Dedifferentiated amniotic fluid mesenchymal stem cell (primary cell): ENCODE measurements at regions not wholly inside any gene's neighbourhood (a gene's known extent, or its start where the extent isn't known, plus 50 kb on each side); places are given as distances from the start of the nearest gene placed in this dataset.

Source experiments
- DNase-seq: peaks from one replicate; pipeline ENCODE4 v3.0.0-alpha.2; 2016; ENCODE audit errors: extremely low spot score

GRCh38 chr5:96245140-96246091 lies 187.6 kb downstream of the PCSK1 start:
- no peak for DNase-seq

DNA sequence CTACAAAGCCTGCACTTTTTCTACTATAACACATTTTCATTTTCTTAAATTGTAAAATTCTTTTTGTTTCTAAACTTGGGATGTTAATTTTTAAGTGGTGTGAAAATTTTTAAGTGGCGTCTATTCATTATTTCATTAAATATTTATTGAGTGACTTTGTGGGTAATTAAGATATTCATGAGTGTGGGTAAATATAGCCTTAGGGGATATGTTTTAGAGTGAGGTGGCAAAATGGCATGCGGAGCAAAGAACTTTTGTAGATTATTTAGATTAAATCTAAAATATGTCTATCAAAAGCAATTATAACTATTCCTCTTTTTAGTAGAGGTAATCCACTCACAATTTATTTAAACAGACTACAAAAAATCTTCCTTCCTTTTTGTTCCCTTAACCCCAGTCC lies 188.4 kb downstream of the PCSK1 start:
- no peak for DNase-seq

- no peak for DNase-seq
Observed at GRCh38 chr5:96243862-96244261, 189.2 kb downstream of the PCSK1 start.

- peak; percentile 81 for DNase-seq
Observed at GRCh38 chr5:96243203-96243602, 189.8 kb downstream of the PCSK1 start.

DNA sequence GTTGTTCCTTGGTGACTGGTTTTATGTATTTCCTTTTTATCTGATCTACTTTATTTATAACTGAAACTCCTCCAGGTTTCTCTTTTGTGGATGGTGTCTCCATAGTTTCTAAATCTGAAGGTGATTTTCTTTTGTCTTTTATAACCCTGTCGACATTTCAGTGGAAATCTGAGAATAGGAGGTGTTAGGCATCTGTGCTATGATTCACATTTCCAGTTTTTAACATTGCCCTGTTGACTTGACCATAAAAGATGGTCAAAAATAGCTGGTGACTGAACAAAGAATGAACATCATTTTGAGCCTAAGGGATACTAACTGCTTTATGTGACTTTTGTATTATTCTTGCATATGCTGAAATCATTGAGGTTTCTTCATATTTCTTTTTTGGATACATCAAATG lies 190.5 kb downstream of the PCSK1 start:
- no peak for DNase-seq

GRCh38 chr5:96236831-96237230 lies 196.2 kb downstream of the PCSK1 start:
- no peak for DNase-seq

DNA sequence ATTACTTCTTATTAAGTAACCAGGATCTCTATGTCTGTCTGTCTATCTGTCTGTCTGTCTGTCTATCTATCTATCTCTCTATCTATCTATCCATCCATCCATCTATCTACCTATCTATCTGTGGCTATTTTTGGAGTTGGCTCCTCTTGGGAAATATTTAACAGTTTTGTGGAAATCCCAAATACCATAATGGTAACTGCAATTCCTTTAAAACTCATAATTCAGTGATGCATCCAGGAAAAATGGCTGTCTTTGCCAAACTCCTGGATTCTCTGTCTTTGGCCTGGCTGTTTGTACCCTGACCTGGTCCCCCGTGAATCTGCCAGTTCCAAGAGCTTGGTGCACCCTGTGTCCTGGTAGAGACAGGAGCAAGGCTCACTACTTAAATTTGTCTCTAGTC lies 197.0 kb downstream of the PCSK1 start:
- no peak for DNase-seq

GRCh38 chr5:96235008-96235910 lies 197.8 kb downstream of the PCSK1 start:
- DNase-seq, result no peak

- no peak for DNase-seq
Observed at GRCh38 chr5:96232602-96233001, 200.4 kb downstream of the PCSK1 start.

GRCh38 chr5:96229188-96229587 lies 203.9 kb downstream of the PCSK1 start:
- no peak for DNase-seq

DNA sequence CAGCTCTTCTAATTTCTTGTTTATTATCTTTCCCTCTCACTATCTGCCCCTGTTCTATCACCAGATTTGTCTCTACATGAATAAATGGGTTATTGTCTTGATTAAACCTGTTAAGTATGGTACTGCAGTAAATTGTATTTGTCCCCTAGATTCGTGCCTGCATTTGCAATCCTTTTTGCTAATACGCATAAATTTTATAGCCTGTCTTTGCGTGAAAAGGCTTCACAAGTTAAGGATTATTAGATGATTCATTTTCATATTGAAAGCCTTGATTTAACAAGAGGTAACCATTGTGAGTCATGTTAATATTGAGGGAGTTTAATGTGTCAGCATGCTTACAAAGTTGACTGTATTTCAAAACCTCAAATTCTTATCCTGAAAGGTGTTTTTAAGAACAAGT lies 204.6 kb downstream of the PCSK1 start:
- no peak for DNase-seq

DNA sequence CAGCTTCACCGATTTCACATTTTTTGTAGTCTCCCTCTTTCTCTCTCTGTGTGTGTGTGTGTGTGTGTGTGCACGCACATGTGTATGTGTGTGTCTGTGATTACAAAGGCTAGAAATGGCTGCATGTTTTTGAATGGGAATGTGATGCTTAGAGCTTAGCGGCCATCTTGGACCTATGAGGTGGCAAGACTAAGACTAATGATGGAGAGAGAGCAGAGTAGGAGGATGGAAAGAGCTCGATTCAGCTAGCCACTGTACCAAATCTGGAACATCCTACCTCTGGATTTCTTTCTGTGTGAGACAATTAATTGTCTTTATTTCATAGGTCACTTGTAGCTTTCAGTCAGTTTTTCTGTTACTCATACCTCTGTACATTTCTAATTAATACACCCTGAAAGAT lies 205.1 kb downstream of the PCSK1 start:
- DNase-seq, result no peak

GRCh38 chr5:96226941-96227552 lies 206.0 kb downstream of the PCSK1 start:
- DNase-seq, result peak; percentile 92

GRCh38 chr5:96222129-96222528 lies 210.9 kb downstream of the PCSK1 start:
- no peak for DNase-seq

GRCh38 chr5:96220610-96221390 lies 212.2 kb downstream of the PCSK1 start:
- peak; percentile 65 for DNase-seq

DNA sequence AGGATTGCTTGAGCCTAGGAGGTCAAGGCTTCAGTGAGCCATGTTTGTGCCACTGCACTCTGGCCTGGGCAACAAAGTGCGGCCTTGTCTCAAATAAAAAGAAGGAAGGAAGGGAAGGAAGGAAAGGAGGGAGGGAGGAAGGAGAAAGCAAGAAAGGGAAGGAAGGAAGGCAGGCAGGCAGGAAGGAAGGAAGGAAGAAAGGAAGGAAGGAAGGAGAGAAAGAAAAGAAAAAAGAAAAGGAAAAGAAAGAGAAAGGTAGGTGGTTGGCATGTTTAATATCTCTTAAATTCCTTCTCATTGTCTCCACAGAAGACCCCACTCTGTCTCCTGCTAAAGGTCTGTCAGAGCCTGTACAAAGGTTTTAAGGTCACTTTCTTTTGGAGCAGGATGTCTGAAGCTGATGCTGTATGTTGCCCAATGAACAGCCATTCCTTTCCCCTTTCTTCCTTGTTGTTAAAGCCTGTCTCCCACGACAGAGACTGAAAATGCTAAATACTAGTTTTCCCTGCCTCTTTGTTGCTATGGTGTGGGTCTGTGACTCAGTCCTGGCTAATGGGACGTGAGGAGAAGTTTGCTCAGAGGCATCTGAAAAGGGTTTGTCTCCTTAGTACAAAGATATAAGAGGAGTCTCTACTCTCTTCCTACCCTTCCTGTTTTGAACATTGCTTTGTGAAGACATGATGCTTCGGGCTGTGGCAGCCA lies 213.3 kb downstream of the PCSK1 start:
- DNase-seq, result peak; percentile 58

DNA sequence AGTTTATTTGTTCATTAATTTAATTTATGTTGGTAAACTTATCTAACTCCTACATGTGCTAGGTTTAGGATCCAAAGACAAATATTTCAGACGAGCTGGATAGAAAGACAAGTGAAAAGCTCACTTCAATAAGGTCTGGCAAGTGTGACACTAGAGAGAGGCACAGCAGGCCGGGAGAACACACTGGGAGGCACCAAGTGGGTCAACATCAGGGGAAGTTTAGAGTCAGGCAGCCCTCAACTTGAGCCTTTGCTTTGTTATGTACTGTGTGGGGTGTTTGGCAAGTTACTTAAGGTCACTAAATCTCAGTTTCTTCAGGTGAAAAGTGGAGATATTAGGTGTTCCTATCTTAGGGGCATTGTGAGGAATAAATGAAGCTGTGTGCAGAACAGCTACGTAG lies 214.4 kb downstream of the PCSK1 start:
- no peak for DNase-seq

DNA sequence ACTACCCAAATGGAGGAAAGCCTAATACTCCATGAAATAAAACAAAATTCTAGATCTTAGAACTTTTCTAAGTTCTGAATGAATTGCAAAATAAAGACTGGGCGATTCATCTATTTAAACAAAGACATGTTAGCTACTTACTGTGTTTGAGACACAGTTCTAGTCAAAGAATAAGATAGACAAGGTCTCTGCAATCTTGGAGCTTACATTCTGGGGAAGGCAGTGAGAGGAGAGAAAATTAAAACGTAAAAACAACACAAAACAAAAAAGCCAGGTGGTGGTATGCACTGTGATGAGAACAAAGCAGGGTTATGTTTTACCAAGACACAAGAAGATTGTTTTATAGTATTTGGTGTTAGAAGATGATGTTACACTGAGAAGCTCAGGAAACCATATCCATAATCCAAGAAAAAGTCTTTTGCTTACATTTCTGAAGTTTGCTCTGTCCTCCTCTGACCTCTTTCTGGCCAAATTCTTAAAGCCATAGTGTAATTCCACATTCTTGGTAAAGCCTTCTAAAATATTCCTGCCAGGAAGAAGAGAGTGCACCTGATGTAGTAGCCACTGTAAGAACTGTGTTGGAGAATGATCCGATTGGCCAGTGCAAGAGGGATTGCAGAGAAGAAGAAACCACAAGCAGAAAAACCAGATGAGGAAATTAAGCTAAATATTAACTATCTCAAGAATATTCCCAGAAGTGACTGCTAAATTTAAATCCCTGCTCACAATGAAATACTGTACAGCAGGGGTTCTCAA lies 218.4 kb downstream of the PCSK1 start:
- no peak for DNase-seq

DNA sequence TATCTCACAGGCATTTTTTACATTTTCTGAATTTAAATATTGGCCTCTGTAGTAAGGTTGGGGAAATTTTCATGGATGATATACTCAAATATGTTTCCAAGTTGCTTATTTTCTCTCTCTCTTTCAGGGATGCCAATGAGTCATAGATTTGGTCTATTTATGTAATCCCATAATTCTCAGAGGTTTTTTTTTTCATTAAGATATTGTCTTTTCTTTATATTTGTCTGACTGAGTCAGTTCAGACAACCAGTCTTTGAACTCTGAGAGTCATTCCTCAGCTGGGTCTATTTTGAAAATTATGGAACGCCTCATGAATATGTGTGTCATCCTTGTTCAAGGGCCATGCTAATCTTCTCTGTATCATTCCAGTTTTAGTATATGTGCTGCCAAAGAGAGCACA lies 223.2 kb downstream of the PCSK1 start:
- peak; percentile 54 for DNase-seq

DNA sequence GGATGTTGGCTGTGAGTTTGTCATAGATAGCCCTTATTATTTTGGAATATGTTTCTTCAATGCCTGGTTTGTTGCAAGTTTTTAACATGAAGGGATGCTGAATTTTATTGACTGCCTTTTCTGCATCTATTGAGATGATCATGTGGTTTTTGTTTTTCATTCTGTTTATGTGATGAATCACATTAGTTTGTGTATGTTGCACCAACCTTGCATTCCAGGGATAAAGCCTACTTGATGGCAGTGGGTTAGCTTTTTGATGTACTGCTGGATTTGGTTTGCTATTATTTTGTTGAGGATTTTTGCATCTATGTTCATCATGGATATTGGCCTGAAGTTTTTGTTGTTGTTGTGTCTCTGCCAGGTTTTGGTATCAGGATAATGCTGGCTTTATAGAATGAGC lies 225.6 kb downstream of the PCSK1 start:
- no peak for DNase-seq
